ENCODE measurements at regions not wholly inside any gene's neighbourhood (a gene's known extent, or its start where the extent isn't known, plus 50 kb on each side); places are given as distances from the start of the nearest gene placed in this dataset.

DNA sequence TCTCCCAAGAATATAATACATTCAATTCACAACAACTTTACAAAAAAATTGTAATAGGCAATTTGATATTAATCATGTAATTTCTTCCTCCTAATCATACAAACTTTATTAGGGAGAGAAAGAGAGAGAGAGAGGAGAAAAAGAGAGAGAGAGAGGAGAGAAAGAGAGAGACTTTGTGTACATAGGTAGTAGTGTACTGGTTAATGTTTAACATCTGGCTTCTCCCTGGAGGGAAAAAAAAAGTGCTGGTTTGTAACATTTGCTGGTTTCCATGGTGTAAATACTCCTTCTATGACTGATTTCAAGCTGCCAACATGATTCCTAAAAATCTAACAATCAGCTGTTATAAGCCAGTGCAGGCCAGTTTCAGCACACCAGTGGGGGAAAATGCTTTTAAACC lies 98.0 kb upstream of the ARHGEF26 start:
- intact Hi-C loops (cut with micrococcal nuclease) = no loop called here
- Histone ChIP-seq H3K9ac (ENCODE audit: insufficient read depth, low read length, poor library complexity, severe bottlenecking) (no peak overlapping the region), H3K27ac (ENCODE audit: low read depth in 1 of 2, low read length in 2 of 2) (no peak overlapping the region), H3K4me3 (replicated peaks in 1 of 3; ENCODE audit: low read depth in 2 of 3, low read length in 3 of 3) (no peak overlapping the region), H4K20me1 (ENCODE audit: insufficient read depth, low read length) (no peaks in the 10 kb centered on the region), H3K36me3 (replicated peaks in 1 of 2; ENCODE audit: control insufficient read depth in 1 of 2, insufficient read depth in 2 of 2, low read length in 2 of 2) (no peaks in the 10 kb centered on the region), H3K4me2 (replicated peaks; ENCODE audit: extremely low read depth, low read length, poor library complexity, severe bottlenecking) (no peak overlapping the region), H3K79me2 (ENCODE audit: insufficient read depth, low read length) (no peaks in the 10 kb centered on the region), H3K27me3 (ENCODE audit: control insufficient read depth in 2 of 2, insufficient read depth in 2 of 2, low read length in 2 of 2) (no peaks in the 10 kb centered on the region), H2AFZ (ENCODE audit: insufficient read depth, low read depth, low read length, poor library complexity, severe bottlenecking) (no peak overlapping the region), H3K9me3 (replicated peaks in 1 of 2; ENCODE audit: control insufficient read depth in 1 of 2, insufficient read depth in 1 of 2, low read length in 2 of 2) (no peaks in the 10 kb centered on the region), H3K4me1 (ENCODE audit: control insufficient read depth in 1 of 2, insufficient read depth in 2 of 2, low read length in 2 of 2) (no peaks in the 10 kb centered on the region)
- Mint-ChIP-seq H3K27me3 (ENCODE audit: low read depth in 3 of 3) (peaks cover 0 to 3% (median 0%) of the 10 kb centered on the region in 3 donors), H3K4me3 (no peak overlapping the region), H3K27ac (no peak overlapping the region), H3K4me1 (no peaks in the 10 kb centered on the region), H3K9me3 (peaks cover 0 to 6% (median 0%) of the 10 kb centered on the region in 7 donors), H3K36me3 (no peaks in the 10 kb centered on the region)
- no peak for TF ChIP-seq CTCF (IDR thresholded peaks at IDR 0.05)
- no peak for DNase-seq

DNA sequence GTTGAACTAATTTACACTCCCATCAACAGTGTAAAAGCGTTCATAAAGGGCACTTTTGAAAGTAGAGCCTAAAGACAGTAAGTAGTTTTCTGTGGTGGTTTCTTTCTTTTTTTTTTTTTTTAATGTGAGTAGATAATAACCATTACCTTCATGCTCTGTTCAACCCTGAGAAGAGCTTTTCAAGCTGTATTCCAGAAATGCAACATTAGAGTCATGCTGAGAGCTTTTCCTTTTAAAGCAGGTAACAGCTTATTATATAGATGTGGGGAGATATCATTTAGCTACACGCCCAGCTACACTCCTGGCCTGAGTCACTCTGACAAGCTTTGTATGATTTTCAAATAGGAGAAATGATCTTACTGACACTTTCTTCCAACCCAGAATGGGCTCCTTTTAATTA lies 96.2 kb upstream of the ARHGEF26 start:
- Histone ChIP-seq H3K4me3 (replicated peaks in 1 of 3; ENCODE audit: low read depth in 2 of 3, low read length in 3 of 3) (no peak overlapping the region), H4K20me1 (ENCODE audit: insufficient read depth, low read length) (no peaks in the 10 kb centered on the region), H3K4me1 (ENCODE audit: control insufficient read depth in 1 of 2, insufficient read depth in 2 of 2, low read length in 2 of 2) (no peaks in the 10 kb centered on the region), H3K27me3 (ENCODE audit: control insufficient read depth in 2 of 2, insufficient read depth in 2 of 2, low read length in 2 of 2) (no peaks in the 10 kb centered on the region), H3K79me2 (ENCODE audit: insufficient read depth, low read length) (no peaks in the 10 kb centered on the region), H3K9ac (ENCODE audit: insufficient read depth, low read length, poor library complexity, severe bottlenecking) (no peak overlapping the region), H3K36me3 (replicated peaks in 1 of 2; ENCODE audit: control insufficient read depth in 1 of 2, insufficient read depth in 2 of 2, low read length in 2 of 2) (no peaks in the 10 kb centered on the region), H3K4me2 (replicated peaks; ENCODE audit: extremely low read depth, low read length, poor library complexity, severe bottlenecking) (no peak overlapping the region), H3K9me3 (replicated peaks in 1 of 2; ENCODE audit: control insufficient read depth in 1 of 2, insufficient read depth in 1 of 2, low read length in 2 of 2) (no peaks in the 10 kb centered on the region), H2AFZ (ENCODE audit: insufficient read depth, low read depth, low read length, poor library complexity, severe bottlenecking) (no peak overlapping the region), H3K27ac (ENCODE audit: low read depth in 1 of 2, low read length in 2 of 2) (no peak overlapping the region)
- no peaks in the 10 kb centered on the region for H3K36me3 Mint-ChIP-seq
- intact Hi-C loops (cut with micrococcal nuclease) = no loop called here
- no peak for DNase-seq
- no peak overlapping the region for H3K27ac Mint-ChIP-seq
- peaks cover 0 to 6% (median 0%) of the 10 kb centered on the region in 7 donors for H3K9me3 Mint-ChIP-seq
- H3K4me1 Mint-ChIP-seq = no peaks in the 10 kb centered on the region
- peaks cover 0 to 3% (median 0%) of the 10 kb centered on the region in 3 donors for H3K27me3 Mint-ChIP-seq (ENCODE audit: low read depth in 3 of 3)
- no peak for TF ChIP-seq CTCF (IDR thresholded peaks at IDR 0.05)
- H3K4me3 Mint-ChIP-seq = no peak overlapping the region
- no CpG with 5 or more reads among the region's 2 CpGs for WGBS (ENCODE audit: insufficient coverage)

All from CD14-positive monocyte (primary cell).